ENCODE measurements at regions not wholly inside any gene's neighbourhood (a gene's known extent, or its start where the extent isn't known, plus 50 kb on each side); places are given as distances from the start of the nearest gene placed in this dataset.
"Not testable (repeated sequence)": the region's sequence is repeated elsewhere in the genome, so short reads cannot be mapped to it uniquely, and the experiment has no call there.

- H3K9me3 Mint-ChIP-seq = peaks cover 0 to 1% (median 0%) of the 10 kb centered on the region in 7 donors
- H3K36me3 ChIP-seq (ENCODE audit: control insufficient read depth, insufficient read depth, low read length) = no peaks in the 10 kb centered on the region
- H3K27me3 ChIP-seq (ENCODE audit: control insufficient read depth, insufficient read depth, low read length) = no peaks in the 10 kb centered on the region
- no peaks in the 10 kb centered on the region for H3K27me3 Mint-ChIP-seq
- peaks cover 4% of the 10 kb centered on the region for H3K36me3 Mint-ChIP-seq
- no peak overlapping the region for H3K4me3 ChIP-seq (ENCODE audit: low read depth, low read length)
- H3K4me1 Mint-ChIP-seq = peaks cover 4 to 18% (median 12%) of the 10 kb centered on the region in 4 donors
- no peaks in the 10 kb centered on the region for H3K4me1 ChIP-seq (ENCODE audit: control insufficient read depth, insufficient read depth, low read length, poor library complexity, severe bottlenecking)
- no peak overlapping the region for H3K27ac ChIP-seq (ENCODE audit: insufficient read depth, low read length, poor library complexity, severe bottlenecking)
- DNase-seq = no peak
- H3K27ac Mint-ChIP-seq = no peak overlapping the region
- peak overlapping the region in 1 of 4 donors; percentile 13 for H3K4me3 Mint-ChIP-seq
- ATAC-seq (ENCODE audit: low read depth in 2 of 2) = no peak
- H3K9me3 ChIP-seq (ENCODE audit: control insufficient read depth in 2 of 2, low read length in 2 of 2) = no peaks in the 10 kb centered on the region
Observed at GRCh38 chr7:65744406-65744805, 128.5 kb upstream of the VKORC1L1 start.

GRCh38 chr7:65746398-65746669 lies 126.5 kb upstream of the VKORC1L1 start:
- no peaks in the 10 kb centered on the region for H3K27me3 ChIP-seq (ENCODE audit: control insufficient read depth, insufficient read depth, low read length)
- H3K4me1 ChIP-seq (ENCODE audit: control insufficient read depth, insufficient read depth, low read length, poor library complexity, severe bottlenecking) = peaks cover 9% of the 10 kb centered on the region
- Mint-ChIP-seq H3K36me3 (peaks cover 4% of the 10 kb centered on the region), H3K9me3 (no peaks in the 10 kb centered on the region), H3K4me1 (peaks cover 0 to 31% (median 16%) of the 10 kb centered on the region in 4 donors), H3K4me3 (no peak overlapping the region), H3K27ac (no peak overlapping the region), H3K27me3 (no peaks in the 10 kb centered on the region)
- no peak overlapping the region for H3K4me3 ChIP-seq (ENCODE audit: low read depth, low read length)
- ATAC-seq (ENCODE audit: low read depth in 2 of 2) (no peak), DNase-seq (no peak)
- H3K36me3 ChIP-seq (ENCODE audit: control insufficient read depth, insufficient read depth, low read length) = no peaks in the 10 kb centered on the region
- no peaks in the 10 kb centered on the region for H3K9me3 ChIP-seq (ENCODE audit: control insufficient read depth in 2 of 2, low read length in 2 of 2)
- H3K27ac ChIP-seq (ENCODE audit: insufficient read depth, low read length, poor library complexity, severe bottlenecking) = no peak overlapping the region

- no peaks in the 10 kb centered on the region for H3K27me3 Mint-ChIP-seq
- no peaks in the 10 kb centered on the region for H3K36me3 Mint-ChIP-seq
- Histone ChIP-seq H3K4me1 (ENCODE audit: control insufficient read depth, insufficient read depth, low read length, poor library complexity, severe bottlenecking) (peaks cover 16% of the 10 kb centered on the region), H3K27me3 (ENCODE audit: control insufficient read depth, insufficient read depth, low read length) (no peaks in the 10 kb centered on the region), H3K36me3 (ENCODE audit: control insufficient read depth, insufficient read depth, low read length) (peaks cover 2% of the 10 kb centered on the region), H3K27ac (ENCODE audit: insufficient read depth, low read length, poor library complexity, severe bottlenecking) (no peak overlapping the region), H3K9me3 (ENCODE audit: control insufficient read depth in 2 of 2, low read length in 2 of 2) (no peaks in the 10 kb centered on the region), H3K4me3 (ENCODE audit: low read depth, low read length) (no peak overlapping the region)
- DNase-seq = no peak
- H3K4me1 Mint-ChIP-seq = peaks cover 2 to 40% (median 20%) of the 10 kb centered on the region in 4 donors
- peaks cover 0 to 3% (median 0%) of the 10 kb centered on the region in 7 donors for H3K9me3 Mint-ChIP-seq
- H3K4me3 Mint-ChIP-seq = peak overlapping the region; percentile 41 to 100 (median 99)
- no peak for ATAC-seq (ENCODE audit: low read depth in 2 of 2)
- H3K27ac Mint-ChIP-seq = peak overlapping the region in 2 of 3 donors; percentile 46 to 71
Observed at GRCh38 chr7:65749039-65749438, 123.8 kb upstream of the VKORC1L1 start.

GRCh38 chr7:65749518-65749917 lies 123.4 kb upstream of the VKORC1L1 start:
- peaks cover 0 to 3% (median 0%) of the 10 kb centered on the region in 7 donors for H3K9me3 Mint-ChIP-seq
- peaks cover 1% of the 10 kb centered on the region for H3K36me3 Mint-ChIP-seq
- no peaks in the 10 kb centered on the region for H3K27me3 Mint-ChIP-seq
- H3K27ac Mint-ChIP-seq = peak overlapping the region in 2 of 3 donors; percentile 46 to 93
- DNase-seq (no peak), ATAC-seq (ENCODE audit: low read depth in 2 of 2) (no peak)
- H3K4me1 Mint-ChIP-seq = peaks cover 3 to 41% (median 15%) of the 10 kb centered on the region in 4 donors
- peaks cover 3% of the 10 kb centered on the region for H3K36me3 ChIP-seq (ENCODE audit: control insufficient read depth, insufficient read depth, low read length)
- peaks cover 16% of the 10 kb centered on the region for H3K4me1 ChIP-seq (ENCODE audit: control insufficient read depth, insufficient read depth, low read length, poor library complexity, severe bottlenecking)
- H3K27ac ChIP-seq (ENCODE audit: insufficient read depth, low read length, poor library complexity, severe bottlenecking) = no peak overlapping the region
- no peaks in the 10 kb centered on the region for H3K27me3 ChIP-seq (ENCODE audit: control insufficient read depth, insufficient read depth, low read length)
- H3K4me3 ChIP-seq (ENCODE audit: low read depth, low read length) = no peak overlapping the region
- H3K9me3 ChIP-seq (ENCODE audit: control insufficient read depth in 2 of 2, low read length in 2 of 2) = no peaks in the 10 kb centered on the region
- peak overlapping the region; percentile 94 to 100 (median 99) for H3K4me3 Mint-ChIP-seq

GRCh38 chr7:65750511-65751344 lies 122.1 kb upstream of the VKORC1L1 start:
- peaks cover 3% of the 10 kb centered on the region for H3K36me3 Mint-ChIP-seq
- H3K27ac Mint-ChIP-seq = peak overlapping the region; percentile 86 to 96 (median 93)
- peaks cover 0 to 3% (median 0%) of the 10 kb centered on the region in 7 donors for H3K9me3 Mint-ChIP-seq
- peaks cover 5 to 46% (median 17%) of the 10 kb centered on the region in 4 donors for H3K4me1 Mint-ChIP-seq
- H3K4me3 Mint-ChIP-seq = peak overlapping the region; percentile 94 to 100 (median 99)
- ATAC-seq (ENCODE audit: low read depth in 2 of 2) (peak; percentile 98 to 99), DNase-seq (peak; percentile 84 to 94 (median 85))
- H3K4me3 ChIP-seq (ENCODE audit: low read depth, low read length) = peak overlapping the region; percentile 92
- peaks cover 16% of the 10 kb centered on the region for H3K4me1 ChIP-seq (ENCODE audit: control insufficient read depth, insufficient read depth, low read length, poor library complexity, severe bottlenecking)
- no peaks in the 10 kb centered on the region for H3K9me3 ChIP-seq (ENCODE audit: control insufficient read depth in 2 of 2, low read length in 2 of 2)
- no peaks in the 10 kb centered on the region for H3K27me3 Mint-ChIP-seq
- H3K36me3 ChIP-seq (ENCODE audit: control insufficient read depth, insufficient read depth, low read length) = peaks cover 6% of the 10 kb centered on the region
- H3K27ac ChIP-seq (ENCODE audit: insufficient read depth, low read length, poor library complexity, severe bottlenecking) = peak overlapping the region; percentile 83
- H3K27me3 ChIP-seq (ENCODE audit: control insufficient read depth, insufficient read depth, low read length) = no peaks in the 10 kb centered on the region

GRCh38 chr7:65754070-65754469 lies 118.8 kb upstream of the VKORC1L1 start:
- H3K4me3 ChIP-seq (ENCODE audit: low read depth, low read length); H3K27me3 ChIP-seq (ENCODE audit: control insufficient read depth, insufficient read depth, low read length); H3K9me3 ChIP-seq (ENCODE audit: control insufficient read depth in 2 of 2, low read length in 2 of 2); H3K27ac ChIP-seq (ENCODE audit: insufficient read depth, low read length, poor library complexity, severe bottlenecking); H3K36me3 Mint-ChIP-seq; H3K27me3 Mint-ChIP-seq; DNase-seq; ATAC-seq (ENCODE audit: low read depth in 2 of 2); H3K9me3 Mint-ChIP-seq: not testable (repeated sequence)
- peak overlapping the region in 3 of 4 donors; percentile 10 to 63 (median 28) for H3K4me3 Mint-ChIP-seq
- Histone ChIP-seq H3K36me3 (ENCODE audit: control insufficient read depth, insufficient read depth, low read length) (peaks cover 18% of the 10 kb centered on the region), H3K4me1 (ENCODE audit: control insufficient read depth, insufficient read depth, low read length, poor library complexity, severe bottlenecking) (peaks cover 16% of the 10 kb centered on the region)
- peaks cover 4 to 44% (median 14%) of the 10 kb centered on the region in 4 donors for H3K4me1 Mint-ChIP-seq
- H3K27ac Mint-ChIP-seq = peak overlapping the region in 2 of 3 donors; percentile 26 to 79

GRCh38 chr7:65758991-65759390 lies 113.9 kb upstream of the VKORC1L1 start:
- peaks cover 17% of the 10 kb centered on the region for H3K36me3 Mint-ChIP-seq

GRCh38 chr7:65762712-65763111 lies 110.2 kb upstream of the VKORC1L1 start:
- H3K27ac ChIP-seq (ENCODE audit: insufficient read depth, low read length, poor library complexity, severe bottlenecking); H3K9me3 ChIP-seq (ENCODE audit: control insufficient read depth in 2 of 2, low read length in 2 of 2); H3K9me3 Mint-ChIP-seq; H3K4me3 ChIP-seq (ENCODE audit: low read depth, low read length); DNase-seq; H3K27me3 Mint-ChIP-seq; H3K4me1 ChIP-seq (ENCODE audit: control insufficient read depth, insufficient read depth, low read length, poor library complexity, severe bottlenecking); H3K4me3 Mint-ChIP-seq; H3K27me3 ChIP-seq (ENCODE audit: control insufficient read depth, insufficient read depth, low read length); H3K4me1 Mint-ChIP-seq: not testable (repeated sequence)
- peak in 1 of 2 donors; percentile 44 for ATAC-seq (ENCODE audit: low read depth in 2 of 2)
- Mint-ChIP-seq H3K36me3 (peaks cover 11% of the 10 kb centered on the region), H3K27ac (peak overlapping the region in 2 of 3 donors; percentile 35 to 78)
- H3K36me3 ChIP-seq (ENCODE audit: control insufficient read depth, insufficient read depth, low read length) = peaks cover 20% of the 10 kb centered on the region

More at GRCh38 chr7:65758991-65759390, 113.9 kb upstream of the VKORC1L1 start:
- ATAC-seq (ENCODE audit: low read depth in 2 of 2); H3K4me1 ChIP-seq (ENCODE audit: control insufficient read depth, insufficient read depth, low read length, poor library complexity, severe bottlenecking); H3K27me3 ChIP-seq (ENCODE audit: control insufficient read depth, insufficient read depth, low read length); H3K4me3 ChIP-seq (ENCODE audit: low read depth, low read length); H3K27ac Mint-ChIP-seq; H3K9me3 ChIP-seq (ENCODE audit: control insufficient read depth in 2 of 2, low read length in 2 of 2); H3K27me3 Mint-ChIP-seq; H3K9me3 Mint-ChIP-seq; H3K27ac ChIP-seq (ENCODE audit: insufficient read depth, low read length, poor library complexity, severe bottlenecking); DNase-seq: not testable (repeated sequence)
- H3K36me3 ChIP-seq (ENCODE audit: control insufficient read depth, insufficient read depth, low read length) = peaks cover 33% of the 10 kb centered on the region
- H3K4me3 Mint-ChIP-seq = peak overlapping the region in 1 of 4 donors; percentile 38
- H3K4me1 Mint-ChIP-seq = peaks cover 0 to 12% (median 7%) of the 10 kb centered on the region in 4 donors
